Liver (tissue), 8 donors: ENCODE measurements at regions not wholly inside any gene's neighbourhood (a gene's known extent, or its start where the extent isn't known, plus 50 kb on each side); places are given as distances from the start of the nearest gene placed in this dataset.
A peak's percentile ranks its signal among the peaks of the same experiment; 100 is the strongest.

Experiments
- DNase-seq: peaks from one replicate; pipeline ENCODE4 v3.0.0-alpha.2; 2017; ENCODE audit warnings: low spot score
- H3K27ac ChIP-seq, 2 donors: one replicate each; pipeline ENCODE4 v1.7.0; 2013; ENCODE audit warnings: inconsistent platforms in 2 of 2, low read length in 2 of 2, control low read depth in 1 of 2, low read depth in 1 of 2, mild to moderate bottlenecking in 1 of 2
- H3K27me3 ChIP-seq, 4 donors: one replicate each; pipeline versions ENCODE4 v1.6.1 to v1.7.0; 2013; ENCODE audit warnings: low read length in 3 of 4, inconsistent platforms in 1 of 4, mild to moderate bottlenecking in 1 of 4, moderate library complexity in 1 of 4; ENCODE audit not compliant: control insufficient read depth in 4 of 4, insufficient read depth in 4 of 4
- H3K36me3 ChIP-seq, 4 donors: one replicate each; pipeline versions ENCODE4 v1.6.1 to v1.7.0; 2013; ENCODE audit warnings: low read length in 3 of 4, mild to moderate bottlenecking in 3 of 4, low read depth in 1 of 4, moderate library complexity in 1 of 4; ENCODE audit not compliant: control insufficient read depth in 4 of 4, insufficient read depth in 3 of 4
- H3K4me1 ChIP-seq, 4 donors: one replicate each; pipeline versions ENCODE4 v1.6.1 to v1.7.0; 2013; ENCODE audit warnings: low read length in 3 of 4, mild to moderate bottlenecking in 3 of 4, moderate library complexity in 1 of 4; ENCODE audit not compliant: control insufficient read depth in 4 of 4, insufficient read depth in 4 of 4
- H3K4me3 ChIP-seq, 3 donors: one replicate each; pipeline versions ENCODE4 v1.6.1 to v1.7.0; 2013; ENCODE audit warnings: low read length in 3 of 3, control low read depth in 1 of 3, low read depth in 1 of 3, mild to moderate bottlenecking in 1 of 3
- H3K9ac ChIP-seq, 2 donors: one replicate each; pipeline ENCODE4 v1.7.0; 2013; ENCODE audit warnings: low read length in 2 of 2, mild to moderate bottlenecking in 2 of 2, moderate library complexity in 2 of 2, control low read depth in 1 of 2, low read depth in 1 of 2
- H3K9me3 ChIP-seq, 4 donors: one replicate each; pipeline versions ENCODE4 v1.6.1 to v1.7.0; 2013; ENCODE audit warnings: low read length in 3 of 4; ENCODE audit not compliant: control insufficient read depth in 4 of 4
- CTCF ChIP-seq: fragments of 150-350 bp; IDR thresholded peaks from 2 replicates; pipeline ENCODE4 v1.5.1; 2017; ENCODE audit warnings: improper control_type of control experiment, low read depth, low read length; ENCODE audit not compliant: missing input control
- EGR1 ChIP-seq, 2 donors: IDR thresholded peaks; 2 replicates each; pipeline ENCODE4 v1.6.1; 2016 to 2018; ENCODE audit warnings: antibody characterized with exemption in 2 of 2, low read depth in 2 of 2
- FOXA1 ChIP-seq: IDR thresholded peaks from 2 replicates; pipeline ENCODE4 v1.6.1; 2016; ENCODE audit warnings: antibody characterized with exemption
- FOXA2 ChIP-seq: IDR thresholded peaks from 2 replicates; pipeline ENCODE4 v1.6.1; 2016; ENCODE audit warnings: antibody characterized with exemption
- GABPA ChIP-seq, 2 donors: IDR thresholded peaks in 1 of 2; conservative IDR thresholded peaks in 1 of 2; 2 replicates each; pipeline ENCODE4 v1.6.1; 2016; ENCODE audit warnings: antibody characterized with exemption in 2 of 2, mild to moderate bottlenecking in 1 of 2, moderate library complexity in 1 of 2
- HNF4A ChIP-seq, 2 donors: conservative IDR thresholded peaks; 2 replicates each; pipeline ENCODE4 v1.6.1; 2016; ENCODE audit warnings: antibody characterized with exemption in 2 of 2, mild to moderate bottlenecking in 2 of 2
- HNF4G ChIP-seq: IDR thresholded peaks from 2 replicates; pipeline ENCODE4 v1.6.1; 2016; ENCODE audit warnings: antibody characterized with exemption
- JUND ChIP-seq, 2 donors: IDR thresholded peaks; 2 replicates each; pipeline ENCODE4 v1.6.1; 2016; ENCODE audit warnings: antibody characterized with exemption in 2 of 2
- MAX ChIP-seq: IDR thresholded peaks from 2 replicates; pipeline ENCODE4 v1.6.1; 2016; ENCODE audit warnings: antibody characterized with exemption
- NR2F2 ChIP-seq: IDR thresholded peaks from 2 replicates; pipeline ENCODE4 v1.6.1; 2016; ENCODE audit warnings: antibody characterized with exemption
- RAD21 ChIP-seq, 2 donors: IDR thresholded peaks; 2 replicates each; pipeline ENCODE4 v1.6.1; 2016; ENCODE audit warnings: antibody characterized with exemption in 2 of 2, mild to moderate bottlenecking in 2 of 2
- RXRA ChIP-seq, 2 donors: IDR thresholded peaks; 2 replicates each; pipeline ENCODE4 v1.6.1; 2017 to 2018; ENCODE audit warnings: antibody characterized with exemption in 2 of 2, mild to moderate bottlenecking in 1 of 2
- SP1 ChIP-seq: IDR thresholded peaks from 2 replicates; pipeline ENCODE4 v1.6.1; 2018; ENCODE audit warnings: antibody characterized with exemption, mild to moderate bottlenecking
- TAF1 ChIP-seq: conservative IDR thresholded peaks from 2 replicates; pipeline ENCODE4 v1.6.1; 2016; ENCODE audit warnings: antibody characterized with exemption, mild to moderate bottlenecking
- YY1 ChIP-seq: IDR thresholded peaks from 2 replicates; pipeline ENCODE4 v1.6.1; 2016; ENCODE audit warnings: antibody characterized with exemption, mild to moderate bottlenecking
- WGBS: extraction: QIAGEN DNeasy Blood & Tissue Kit; methylation state at CpG from one replicate; pipeline ENCODE4 v1.1.7; 2013; 5-methylcytosine and 5-hydroxymethylcytosine counted together
- TF ChIP-seq, protein P1 (sequence below): IDR thresholded peaks from 2 replicates; pipeline ENCODE4 v1.6.1; 2016; ENCODE audit warnings: antibody characterized with exemption
- TF ChIP-seq, protein P2 (sequence below): IDR thresholded peaks from 2 replicates; pipeline ENCODE4 v1.6.1; 2016; ENCODE audit warnings: antibody characterized with exemption, mild to moderate bottlenecking
- donor health status: healthy.
- donor health status: healthy.
- donor health status: healthy.
- donor health status: healthy.
- donor health status: healthy.

DNA sequence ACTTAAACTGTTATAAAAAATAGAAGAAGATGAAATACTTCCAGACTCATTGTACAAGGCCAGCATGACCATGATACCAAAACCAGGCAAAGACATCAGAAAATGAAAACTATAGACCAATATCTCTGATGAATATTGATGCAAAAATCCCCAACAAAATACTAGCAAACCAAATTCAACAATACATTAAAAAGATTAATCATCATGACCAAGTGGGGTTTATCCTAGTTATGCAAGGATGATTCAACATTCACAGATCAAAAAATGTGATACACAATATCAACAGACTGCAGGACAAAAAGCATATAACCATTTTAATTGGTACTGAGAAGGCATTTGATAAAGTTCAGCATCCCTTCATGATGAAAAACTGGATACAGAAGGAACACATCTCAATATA, 824.5 kb upstream of the RAG2 start:
- no peak for TF ChIP-seq FOXA1
- no peak for TF ChIP-seq HNF4A (conservative IDR thresholded peaks at IDR 0.05)
- TF ChIP-seq, protein P1, sequence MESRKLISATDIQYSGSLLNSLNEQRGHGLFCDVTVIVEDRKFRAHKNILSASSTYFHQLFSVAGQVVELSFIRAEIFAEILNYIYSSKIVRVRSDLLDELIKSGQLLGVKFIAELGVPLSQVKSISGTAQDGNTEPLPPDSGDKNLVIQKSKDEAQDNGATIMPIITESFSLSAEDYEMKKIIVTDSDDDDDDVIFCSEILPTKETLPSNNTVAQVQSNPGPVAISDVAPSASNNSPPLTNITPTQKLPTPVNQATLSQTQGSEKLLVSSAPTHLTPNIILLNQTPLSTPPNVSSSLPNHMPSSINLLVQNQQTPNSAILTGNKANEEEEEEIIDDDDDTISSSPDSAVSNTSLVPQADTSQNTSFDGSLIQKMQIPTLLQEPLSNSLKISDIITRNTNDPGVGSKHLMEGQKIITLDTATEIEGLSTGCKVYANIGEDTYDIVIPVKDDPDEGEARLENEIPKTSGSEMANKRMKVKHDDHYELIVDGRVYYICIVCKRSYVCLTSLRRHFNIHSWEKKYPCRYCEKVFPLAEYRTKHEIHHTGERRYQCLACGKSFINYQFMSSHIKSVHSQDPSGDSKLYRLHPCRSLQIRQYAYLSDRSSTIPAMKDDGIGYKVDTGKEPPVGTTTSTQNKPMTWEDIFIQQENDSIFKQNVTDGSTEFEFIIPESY: no peak
- TF ChIP-seq, protein P2, sequence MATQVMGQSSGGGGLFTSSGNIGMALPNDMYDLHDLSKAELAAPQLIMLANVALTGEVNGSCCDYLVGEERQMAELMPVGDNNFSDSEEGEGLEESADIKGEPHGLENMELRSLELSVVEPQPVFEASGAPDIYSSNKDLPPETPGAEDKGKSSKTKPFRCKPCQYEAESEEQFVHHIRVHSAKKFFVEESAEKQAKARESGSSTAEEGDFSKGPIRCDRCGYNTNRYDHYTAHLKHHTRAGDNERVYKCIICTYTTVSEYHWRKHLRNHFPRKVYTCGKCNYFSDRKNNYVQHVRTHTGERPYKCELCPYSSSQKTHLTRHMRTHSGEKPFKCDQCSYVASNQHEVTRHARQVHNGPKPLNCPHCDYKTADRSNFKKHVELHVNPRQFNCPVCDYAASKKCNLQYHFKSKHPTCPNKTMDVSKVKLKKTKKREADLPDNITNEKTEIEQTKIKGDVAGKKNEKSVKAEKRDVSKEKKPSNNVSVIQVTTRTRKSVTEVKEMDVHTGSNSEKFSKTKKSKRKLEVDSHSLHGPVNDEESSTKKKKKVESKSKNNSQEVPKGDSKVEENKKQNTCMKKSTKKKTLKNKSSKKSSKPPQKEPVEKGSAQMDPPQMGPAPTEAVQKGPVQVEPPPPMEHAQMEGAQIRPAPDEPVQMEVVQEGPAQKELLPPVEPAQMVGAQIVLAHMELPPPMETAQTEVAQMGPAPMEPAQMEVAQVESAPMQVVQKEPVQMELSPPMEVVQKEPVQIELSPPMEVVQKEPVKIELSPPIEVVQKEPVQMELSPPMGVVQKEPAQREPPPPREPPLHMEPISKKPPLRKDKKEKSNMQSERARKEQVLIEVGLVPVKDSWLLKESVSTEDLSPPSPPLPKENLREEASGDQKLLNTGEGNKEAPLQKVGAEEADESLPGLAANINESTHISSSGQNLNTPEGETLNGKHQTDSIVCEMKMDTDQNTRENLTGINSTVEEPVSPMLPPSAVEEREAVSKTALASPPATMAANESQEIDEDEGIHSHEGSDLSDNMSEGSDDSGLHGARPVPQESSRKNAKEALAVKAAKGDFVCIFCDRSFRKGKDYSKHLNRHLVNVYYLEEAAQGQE: no peak
- no peak for TF ChIP-seq NR2F2
- TF ChIP-seq JUND (IDR thresholded peaks at IDR 0.05): no peak
- TF ChIP-seq GABPA (IDR thresholded peaks at IDR 0.05 in 1 of 2, conservative IDR thresholded peaks at IDR 0.05 in 1 of 2): no peak
- TF ChIP-seq HNF4G: no peak
- TF ChIP-seq YY1: no peak
- TF ChIP-seq RXRA (IDR thresholded peaks at IDR 0.05): no peak
- TF ChIP-seq RAD21 (IDR thresholded peaks at IDR 0.05): no peak
- TF ChIP-seq CTCF: no peak
- no peak for TF ChIP-seq SP1
- TF ChIP-seq EGR1 (IDR thresholded peaks at IDR 0.05; ENCODE audit: low read depth in 2 of 2): no peak
- no peak for TF ChIP-seq TAF1
- TF ChIP-seq MAX: no peak
- Histone ChIP-seq H3K9ac (no peak overlapping the region), H3K27me3 (no peaks in the 10 kb centered on the region), H3K4me1 (no peaks in the 10 kb centered on the region), H3K4me3 (no peak overlapping the region), H3K27ac (no peak overlapping the region), H3K36me3 (no peaks in the 10 kb centered on the region), H3K9me3 (peaks cover 0 to 2% (median 0%) of the 10 kb centered on the region in 4 donors)
- no peak for DNase-seq

GRCh38 chr11:37411289-37411688, 813.3 kb upstream of the RAG2 start:
- WGBS: 54% methylated on average over 4 of the region's 4 CpGs
- no peaks in the 10 kb centered on the region for H3K4me1 ChIP-seq
- peak in 1 of 2 donors; percentile 51 for TF ChIP-seq HNF4A (conservative IDR thresholded peaks at IDR 0.05)
- TF ChIP-seq SP1: no peak
- peak in 1 of 2 donors; percentile 5 for TF ChIP-seq RXRA (IDR thresholded peaks at IDR 0.05)
- TF ChIP-seq CTCF: no peak
- TF ChIP-seq MAX: no peak
- TF ChIP-seq JUND (IDR thresholded peaks at IDR 0.05): no peak
- TF ChIP-seq RAD21 (IDR thresholded peaks at IDR 0.05): no peak
- TF ChIP-seq FOXA2: no peak
- TF ChIP-seq FOXA1: no peak
- no peak for TF ChIP-seq GABPA (IDR thresholded peaks at IDR 0.05 in 1 of 2, conservative IDR thresholded peaks at IDR 0.05 in 1 of 2)
- TF ChIP-seq, protein P1: no peak
- no peak for TF ChIP-seq EGR1 (IDR thresholded peaks at IDR 0.05; ENCODE audit: low read depth in 2 of 2)
- no peak for TF ChIP-seq TAF1

More at GRCh38 chr11:37411289-37411688, 813.3 kb upstream of the RAG2 start:
- DNase-seq: no peak
- H3K4me3 ChIP-seq: no peak overlapping the region
- peaks cover 0 to 2% (median 0%) of the 10 kb centered on the region in 4 donors for H3K9me3 ChIP-seq
- no peak overlapping the region for H3K27ac ChIP-seq
- no peaks in the 10 kb centered on the region for H3K36me3 ChIP-seq
- H3K27me3 ChIP-seq: no peaks in the 10 kb centered on the region
- no peak overlapping the region for H3K9ac ChIP-seq
